H1 (cell line): ENCODE measurements at regions not wholly inside any gene's neighbourhood (a gene's known extent, or its start where the extent isn't known, plus 50 kb on each side); places are given as distances from the start of the nearest gene placed in this dataset.

Experiments
- CTCF ChIA-PET: fragments of 300-600 bp; sonication (Branson Sonifier 250); formaldehyde crosslinking; loops from one replicate; lab custom pipeline; 2021; ENCODE audit not compliant: partially characterized antibody; lab: Charles Lee
- POLR2A ChIA-PET: fragments of 300-600 bp; sonication (Branson Sonifier 250); formaldehyde crosslinking; loops from one replicate; lab custom pipeline; 2021; ENCODE audit warnings: inconsistent platforms; ENCODE audit not compliant: partially characterized antibody; lab: Charles Lee
- DNase-seq, 2 experiments: peaks; one replicate each; pipeline versions ENCODE4 v3.0.0 to v3.0.0-alpha.2; 2010 to 2022; ENCODE audit warnings: low spot score in 2 of 2, low read depth in 1 of 2, mixed read lengths in 1 of 2
- FAIRE-seq: peaks from 2 replicates; lab custom pipeline; 2011; peaks lifted over from hg19 to GRCh38; lab: Jason Lieb, UNC
- H2AFZ ChIP-seq: 2 replicates; pipeline ENCODE4 v1.8.1; 2012; ENCODE audit warnings: low read length, inconsistent platforms
- H2AK5ac ChIP-seq: 2 replicates; pipeline ENCODE4 v1.6.1; 2013; ENCODE audit warnings: low read depth, low read length
- H2BK120ac ChIP-seq: replicated peaks from 2 replicates; pipeline ENCODE3; 2013; ENCODE audit warnings: low read depth, low read length, inconsistent platforms
- H2BK12ac ChIP-seq: 2 replicates; pipeline ENCODE4 v1.6.1; 2013; ENCODE audit warnings: low read depth, low read length
- H2BK15ac ChIP-seq: 2 replicates; pipeline ENCODE4 v1.6.1; 2013; ENCODE audit warnings: low read length
- H2BK20ac ChIP-seq: 2 replicates; pipeline ENCODE4 v1.6.1; 2013; ENCODE audit warnings: low read length
- H2BK5ac ChIP-seq: 2 replicates; pipeline ENCODE4 v1.6.1; 2013; ENCODE audit warnings: low read depth, low read length
- H3K14ac ChIP-seq: 2 replicates; pipeline ENCODE4 v1.6.1; 2013; ENCODE audit warnings: inconsistent platforms; ENCODE audit not compliant: insufficient read length
- H3K18ac ChIP-seq: 2 replicates; pipeline ENCODE4 v1.6.1; 2013; ENCODE audit warnings: low read length; ENCODE audit errors: extremely low read depth
- H3K23ac ChIP-seq: 2 replicates; pipeline ENCODE4 v1.6.1; 2013; ENCODE audit warnings: inconsistent platforms; ENCODE audit not compliant: insufficient read length
- H3K23me2 ChIP-seq: 2 replicates; pipeline ENCODE4 v1.6.1; 2013; ENCODE audit warnings: low read depth, low read length
- H3K27ac ChIP-seq: 2 replicates; pipeline ENCODE4 v1.6.1; 2011; ENCODE audit warnings: low read depth, low read length, inconsistent platforms
- H3K27me3 ChIP-seq, 4 experiments: replicated peaks in 1 of 4; 1 replicate in 1 of 4; 2 replicates in 3 of 4; pipeline versions ENCODE4 v1.6.1 to v1.8.1; 2011 to 2013; ENCODE audit warnings: low read length in 3 of 4, mild to moderate bottlenecking in 3 of 4, inconsistent platforms in 2 of 4, mixed read lengths in 2 of 4, moderate library complexity in 1 of 4; ENCODE audit not compliant: control insufficient read depth in 3 of 4, insufficient read depth in 3 of 4; ENCODE audit errors: extremely low read depth in 1 of 4
- H3K36me3 ChIP-seq, 4 experiments: 2 replicates each; pipeline versions ENCODE4 v1.6.1 to v1.8.1; 2011 to 2013; ENCODE audit warnings: mild to moderate bottlenecking in 4 of 4, low read length in 3 of 4, moderate library complexity in 2 of 4, control low read depth in 1 of 4, inconsistent platforms in 1 of 4; ENCODE audit not compliant: insufficient read depth in 4 of 4, control insufficient read depth in 2 of 4
- H3K4ac ChIP-seq: replicated peaks from 2 replicates; pipeline ENCODE3; 2013; ENCODE audit warnings: low read length, low read depth, mixed read lengths, inconsistent platforms; ENCODE audit not compliant: insufficient read length
- H3K4me1 ChIP-seq, 4 experiments: replicated peaks in 1 of 4; 1 replicate in 1 of 4; 2 replicates in 3 of 4; pipeline versions ENCODE4 v1.6.1 to v1.8.1; 2011 to 2013; ENCODE audit warnings: low read length in 3 of 4, inconsistent platforms in 2 of 4, mixed read lengths in 1 of 4; ENCODE audit not compliant: insufficient read depth in 4 of 4, control insufficient read depth in 3 of 4
- H3K4me2 ChIP-seq, 2 experiments: 2 replicates each; pipeline versions ENCODE4 v1.6.1 to v1.8.1; 2011 to 2013; ENCODE audit warnings: low read depth in 2 of 2, low read length in 2 of 2, control low read depth in 1 of 2, inconsistent platforms in 1 of 2, mild to moderate bottlenecking in 1 of 2; ENCODE audit not compliant: insufficient read depth in 1 of 2
- H3K4me3 ChIP-seq, 4 experiments: fragments of 200-600, 300-600 bp in 1 of 4; sonication (generic), shearing (Covaris generic), sonication (Bioruptor Twin) in 1 of 4; 2 replicates each; pipeline versions ENCODE4 v1.5.1 to v1.8.1; 2011 to 2016; ENCODE audit warnings: low read length in 4 of 4, low read depth in 3 of 4, control low read depth in 2 of 4, inconsistent platforms in 2 of 4, mild to moderate bottlenecking in 2 of 4, mixed read lengths in 1 of 4, moderate library complexity in 1 of 4; ENCODE audit not compliant: insufficient read depth in 2 of 4; ENCODE audit errors: extremely low read depth in 1 of 4
- H3K56ac ChIP-seq: replicated peaks from 2 replicates; pipeline ENCODE3; 2013; ENCODE audit warnings: low read depth, mild to moderate bottlenecking, mixed read lengths, low read length, inconsistent platforms; ENCODE audit not compliant: insufficient read length
- H3K79me1 ChIP-seq: 2 replicates; pipeline ENCODE4 v1.6.1; 2013; ENCODE audit warnings: low read depth, low read length, control low read depth
- H3K79me2 ChIP-seq, 2 experiments: 2 replicates each; pipeline versions ENCODE4 v1.6.1 to v1.8.1; 2012 to 2013; ENCODE audit warnings: low read length in 2 of 2, mild to moderate bottlenecking in 2 of 2, inconsistent platforms in 1 of 2; ENCODE audit not compliant: insufficient read depth in 2 of 2, control insufficient read depth in 1 of 2
- H3K9ac ChIP-seq, 4 experiments: replicated peaks in 1 of 4; 1 replicate in 1 of 4; 2 replicates in 3 of 4; pipeline versions ENCODE4 v1.6.1 to v1.8.1; 2011 to 2013; ENCODE audit warnings: low read depth in 3 of 4, low read length in 3 of 4, control low read depth in 2 of 4, mild to moderate bottlenecking in 2 of 4, moderate library complexity in 2 of 4, inconsistent platforms in 1 of 4; ENCODE audit errors: extremely low read depth in 1 of 4
- H3K9me3 ChIP-seq, 2 experiments: 2 replicates each; pipeline versions ENCODE4 v1.6.1 to v1.8.1; 2012 to 2013; ENCODE audit warnings: mild to moderate bottlenecking in 2 of 2, moderate library complexity in 2 of 2, control low read depth in 1 of 2, inconsistent platforms in 1 of 2, low read depth in 1 of 2, low read length in 1 of 2, mixed read lengths in 1 of 2; ENCODE audit not compliant: insufficient read depth in 2 of 2
- H4K20me1 ChIP-seq, 2 experiments: replicated peaks in 1 of 2; 2 replicates each; pipeline versions ENCODE3 to v1.8.1; 2011 to 2013; ENCODE audit warnings: inconsistent platforms in 2 of 2, low read length in 2 of 2, mild to moderate bottlenecking in 1 of 2; ENCODE audit not compliant: insufficient read depth in 2 of 2, control insufficient read depth in 1 of 2
- H4K5ac ChIP-seq: 2 replicates; pipeline ENCODE4 v1.6.1; 2013; ENCODE audit warnings: low read length, low read depth, mixed read lengths, inconsistent platforms; ENCODE audit not compliant: insufficient read length
- H4K8ac ChIP-seq: 2 replicates; pipeline ENCODE4 v1.8.0; 2013; ENCODE audit warnings: mild to moderate bottlenecking, moderate library complexity, low read length, inconsistent platforms; ENCODE audit not compliant: insufficient read depth; ENCODE audit errors: extremely low read depth
- H4K91ac ChIP-seq: replicated peaks from 2 replicates; pipeline ENCODE3; 2013; ENCODE audit warnings: low read length, mixed read lengths, inconsistent platforms; ENCODE audit not compliant: insufficient read length
- GABPA ChIP-seq: IDR thresholded peaks from 2 replicates; pipeline ENCODE4 v1.6.1; 2011; ENCODE audit warnings: mild to moderate bottlenecking, low read length, moderate library complexity, borderline replicate concordance; ENCODE audit not compliant: insufficient read depth
- HDAC6 ChIP-seq: IDR thresholded peaks from one replicate; pipeline ENCODE4 v1.7.1; 2012; ENCODE audit warnings: low read depth, mild to moderate bottlenecking, inconsistent platforms, low read length, moderate library complexity
- KDM1A ChIP-seq: fragments of 200-600, 300-600 bp; sonication (generic); IDR thresholded peaks from 2 replicates; pipeline ENCODE4 v1.7.1; 2016; ENCODE audit warnings: mild to moderate bottlenecking, low read length, borderline replicate concordance
- KDM5A ChIP-seq: fragments of 200-600 bp; IDR thresholded peaks from 2 replicates; pipeline ENCODE4 v1.7.1; 2012; ENCODE audit warnings: mild to moderate bottlenecking, low read length, inconsistent platforms, mixed read lengths
- POLR2A ChIP-seq, 2 experiments: IDR thresholded peaks; 1 replicate in 1 of 2; 2 replicates in 1 of 2; pipeline ENCODE4 v1.6.1; 2011; ENCODE audit warnings: low read depth in 2 of 2, low read length in 2 of 2, mild to moderate bottlenecking in 2 of 2; ENCODE audit errors: control extremely low read depth in 1 of 2
- RAD21 ChIP-seq, 2 experiments: IDR thresholded peaks in 1 of 2; conservative IDR thresholded peaks in 1 of 2; 2 replicates each; pipeline ENCODE4 v1.6.1; 2011; ENCODE audit warnings: low read depth in 2 of 2, low read length in 2 of 2, improper control_type of control experiment in 1 of 2, inconsistent platforms in 1 of 2, mild to moderate bottlenecking in 1 of 2, moderate library complexity in 1 of 2
- RBBP5 ChIP-seq: IDR thresholded peaks from 2 replicates; pipeline ENCODE4 v1.7.1; 2012; ENCODE audit warnings: low read depth, mild to moderate bottlenecking, inconsistent platforms, low read length, moderate library complexity, borderline replicate concordance
- SIX5 ChIP-seq: IDR thresholded peaks from 2 replicates; pipeline ENCODE4 v1.6.1; 2011; ENCODE audit warnings: mild to moderate bottlenecking, low read depth, low read length
- SP2 ChIP-seq: IDR thresholded peaks from 2 replicates; pipeline ENCODE4 v1.6.1; 2012; ENCODE audit warnings: mild to moderate bottlenecking, low read length, inconsistent platforms
- WGBS, 2 experiments: shearing (Covaris generic) in 1 of 2; methylation state at CpG; one replicate each; pipeline versions ENCODE4 v1.1.6 to v1.1.7; 2013 to 2015; ENCODE audit warnings: low lambda C conversion rate in 2 of 2, mixed read lengths in 2 of 2, inconsistent platforms in 1 of 2, low coverage in 1 of 2, missing lambda C conversion rate in 1 of 2; ENCODE audit not compliant: insufficient replicate concordance in 2 of 2, insufficient coverage in 1 of 2, insufficient read length in 1 of 2; ENCODE audit errors: extremely low coverage in 1 of 2, missing lambda C conversion rate in 1 of 2; 5-methylcytosine and 5-hydroxymethylcytosine counted together
- TF ChIP-seq, protein P1 (sequence below): IDR thresholded peaks from 2 replicates; pipeline ENCODE4 v1.6.1; 2011; ENCODE audit warnings: low read length, improper control_type of control experiment
- TF ChIP-seq, protein P2 (sequence below), 3 experiments: IDR thresholded peaks; 1 replicate in 2 of 3; 2 replicates in 1 of 3; pipeline versions ENCODE4 v1.5.1 to v1.6.1; 2011; ENCODE audit warnings: low read length in 3 of 3, mild to moderate bottlenecking in 3 of 3, inconsistent platforms in 2 of 3, low read depth in 1 of 3, moderate library complexity in 1 of 3; ENCODE audit not compliant: insufficient read depth in 1 of 3; ENCODE audit errors: control extremely low read depth in 1 of 3

DNA sequence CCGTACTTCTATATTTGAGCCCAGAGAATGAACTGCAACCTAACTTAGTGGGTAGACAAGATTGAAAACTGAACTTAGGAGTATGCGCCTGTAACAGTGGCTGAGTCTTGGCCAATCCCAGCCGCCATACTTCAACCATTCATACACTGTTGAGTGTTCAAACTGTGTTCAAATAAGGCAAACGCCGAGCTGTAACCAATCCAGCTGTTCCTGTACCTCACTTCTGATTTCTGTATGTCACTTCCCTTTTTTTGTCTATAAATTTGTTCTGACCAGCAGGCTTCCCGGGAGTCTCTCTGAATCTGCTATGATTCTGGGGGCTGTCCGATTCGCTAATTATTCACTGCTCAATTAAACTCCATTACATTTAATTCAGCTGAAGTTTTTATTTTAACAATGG lies 58.6 kb upstream of the TPM1 start:
- DNase-seq (no peak), FAIRE-seq (no peak)
- no peaks in the 10 kb centered on the region for H3K36me3 ChIP-seq
- no peaks in the 10 kb centered on the region for H3K79me1 ChIP-seq
- H3K23ac ChIP-seq: no peak overlapping the region
- peaks cover 0 to 7% (median under 1%) of the 10 kb centered on the region in 4 experiments; a peak in 3 of 7 replicates for H3K4me1 ChIP-seq
- H3K9ac ChIP-seq: no peak overlapping the region
- no peak overlapping the region for H2AFZ ChIP-seq
- H4K91ac ChIP-seq: no peak overlapping the region
- no peak overlapping the region for H4K5ac ChIP-seq
- no peak overlapping the region for H3K4me3 ChIP-seq
- no peak overlapping the region for H3K56ac ChIP-seq
- whole genome bisulfite sequencing, 2 experiments: 96% methylated on average over 8 of the region's 8 CpGs; no CpG with 5 or more reads in 1 of the 2 experiments
- H3K79me2 ChIP-seq: no peaks in the 10 kb centered on the region
- ChIA-PET POLR2A (interaction anchor here (0.7 kb wide), 1 partner anchor 65 kb away, joined by 3 read pairs; no protein-coding TSS in a partner anchor), CTCF (no interaction called here)
- no peaks in the 10 kb centered on the region for H4K20me1 ChIP-seq
- H2AK5ac ChIP-seq: no peak overlapping the region
- H2BK12ac ChIP-seq: no peak overlapping the region
- H2BK20ac ChIP-seq: no peak overlapping the region
- no peak overlapping the region for H2BK5ac ChIP-seq
- H3K18ac ChIP-seq: no peak overlapping the region
- no peak overlapping the region for H3K4me2 ChIP-seq
- no peaks in the 10 kb centered on the region for H3K23me2 ChIP-seq
- no peak overlapping the region for H3K4ac ChIP-seq
- no peak overlapping the region for H3K14ac ChIP-seq
- no peaks in the 10 kb centered on the region for H3K27me3 ChIP-seq
- no peak overlapping the region for H2BK120ac ChIP-seq
- no peaks in the 10 kb centered on the region for H3K9me3 ChIP-seq
- H3K27ac ChIP-seq: no peak overlapping the region
- no peak overlapping the region for H2BK15ac ChIP-seq
- no peak overlapping the region for H4K8ac ChIP-seq
- TF ChIP-seq KDM5A: no peak
- TF ChIP-seq, protein P1, sequence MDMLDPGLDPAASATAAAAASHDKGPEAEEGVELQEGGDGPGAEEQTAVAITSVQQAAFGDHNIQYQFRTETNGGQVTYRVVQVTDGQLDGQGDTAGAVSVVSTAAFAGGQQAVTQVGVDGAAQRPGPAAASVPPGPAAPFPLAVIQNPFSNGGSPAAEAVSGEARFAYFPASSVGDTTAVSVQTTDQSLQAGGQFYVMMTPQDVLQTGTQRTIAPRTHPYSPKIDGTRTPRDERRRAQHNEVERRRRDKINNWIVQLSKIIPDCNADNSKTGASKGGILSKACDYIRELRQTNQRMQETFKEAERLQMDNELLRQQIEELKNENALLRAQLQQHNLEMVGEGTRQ: no peak
- no peak for TF ChIP-seq HDAC6
- no peak for TF ChIP-seq GABPA
- TF ChIP-seq RAD21 (IDR thresholded peaks at IDR 0.05 in 1 of 2, conservative IDR thresholded peaks at IDR 0.05 in 1 of 2; ENCODE audit: low read depth in 2 of 2, low read length in 2 of 2): no peak
- no peak for TF ChIP-seq POLR2A (IDR thresholded peaks at IDR 0.05; ENCODE audit: control extremely low read depth in 1 of 2, low read depth in 2 of 2, low read length in 2 of 2)
- no peak for TF ChIP-seq SP2
- TF ChIP-seq RBBP5: no peak
- TF ChIP-seq, protein P2, sequence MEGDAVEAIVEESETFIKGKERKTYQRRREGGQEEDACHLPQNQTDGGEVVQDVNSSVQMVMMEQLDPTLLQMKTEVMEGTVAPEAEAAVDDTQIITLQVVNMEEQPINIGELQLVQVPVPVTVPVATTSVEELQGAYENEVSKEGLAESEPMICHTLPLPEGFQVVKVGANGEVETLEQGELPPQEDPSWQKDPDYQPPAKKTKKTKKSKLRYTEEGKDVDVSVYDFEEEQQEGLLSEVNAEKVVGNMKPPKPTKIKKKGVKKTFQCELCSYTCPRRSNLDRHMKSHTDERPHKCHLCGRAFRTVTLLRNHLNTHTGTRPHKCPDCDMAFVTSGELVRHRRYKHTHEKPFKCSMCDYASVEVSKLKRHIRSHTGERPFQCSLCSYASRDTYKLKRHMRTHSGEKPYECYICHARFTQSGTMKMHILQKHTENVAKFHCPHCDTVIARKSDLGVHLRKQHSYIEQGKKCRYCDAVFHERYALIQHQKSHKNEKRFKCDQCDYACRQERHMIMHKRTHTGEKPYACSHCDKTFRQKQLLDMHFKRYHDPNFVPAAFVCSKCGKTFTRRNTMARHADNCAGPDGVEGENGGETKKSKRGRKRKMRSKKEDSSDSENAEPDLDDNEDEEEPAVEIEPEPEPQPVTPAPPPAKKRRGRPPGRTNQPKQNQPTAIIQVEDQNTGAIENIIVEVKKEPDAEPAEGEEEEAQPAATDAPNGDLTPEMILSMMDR (IDR thresholded peaks at IDR 0.05; ENCODE audit: control extremely low read depth in 1 of 3, insufficient read depth in 1 of 3, low read depth in 1 of 3, low read length in 3 of 3): no peak
- TF ChIP-seq KDM1A: no peak
- no peak for TF ChIP-seq SIX5
